ENCODE measurements at regions not wholly inside any gene's neighbourhood (a gene's known extent, or its start where the extent isn't known, plus 50 kb on each side); places are given as distances from the start of the nearest gene placed in this dataset.

DNA sequence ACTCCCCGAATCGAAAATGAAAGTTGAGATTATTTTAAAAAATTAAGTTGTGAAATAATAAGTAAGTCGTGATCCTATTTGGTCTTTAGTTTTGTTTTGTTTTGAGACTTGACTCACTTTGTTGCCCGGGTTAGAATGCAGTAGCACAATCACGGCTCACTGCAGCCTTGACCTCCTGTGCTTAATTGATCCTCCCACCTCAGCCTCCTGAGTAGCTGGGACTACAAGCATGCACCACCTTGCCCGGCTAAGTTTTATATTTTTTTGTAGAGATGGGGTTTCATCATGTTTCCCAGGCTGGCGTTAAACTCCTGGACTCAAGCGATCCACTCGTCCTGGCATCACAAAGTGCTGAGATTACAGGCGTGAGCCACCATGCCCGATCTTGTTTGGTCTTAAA, 326.2 kb downstream of the MYCN start:
- no peak for TF ChIP-seq ZFP3 (tag by site-specific recombination; IDR thresholded peaks at IDR 0.05; ENCODE audit: low read depth)
- TF ChIP-seq, protein P1, sequence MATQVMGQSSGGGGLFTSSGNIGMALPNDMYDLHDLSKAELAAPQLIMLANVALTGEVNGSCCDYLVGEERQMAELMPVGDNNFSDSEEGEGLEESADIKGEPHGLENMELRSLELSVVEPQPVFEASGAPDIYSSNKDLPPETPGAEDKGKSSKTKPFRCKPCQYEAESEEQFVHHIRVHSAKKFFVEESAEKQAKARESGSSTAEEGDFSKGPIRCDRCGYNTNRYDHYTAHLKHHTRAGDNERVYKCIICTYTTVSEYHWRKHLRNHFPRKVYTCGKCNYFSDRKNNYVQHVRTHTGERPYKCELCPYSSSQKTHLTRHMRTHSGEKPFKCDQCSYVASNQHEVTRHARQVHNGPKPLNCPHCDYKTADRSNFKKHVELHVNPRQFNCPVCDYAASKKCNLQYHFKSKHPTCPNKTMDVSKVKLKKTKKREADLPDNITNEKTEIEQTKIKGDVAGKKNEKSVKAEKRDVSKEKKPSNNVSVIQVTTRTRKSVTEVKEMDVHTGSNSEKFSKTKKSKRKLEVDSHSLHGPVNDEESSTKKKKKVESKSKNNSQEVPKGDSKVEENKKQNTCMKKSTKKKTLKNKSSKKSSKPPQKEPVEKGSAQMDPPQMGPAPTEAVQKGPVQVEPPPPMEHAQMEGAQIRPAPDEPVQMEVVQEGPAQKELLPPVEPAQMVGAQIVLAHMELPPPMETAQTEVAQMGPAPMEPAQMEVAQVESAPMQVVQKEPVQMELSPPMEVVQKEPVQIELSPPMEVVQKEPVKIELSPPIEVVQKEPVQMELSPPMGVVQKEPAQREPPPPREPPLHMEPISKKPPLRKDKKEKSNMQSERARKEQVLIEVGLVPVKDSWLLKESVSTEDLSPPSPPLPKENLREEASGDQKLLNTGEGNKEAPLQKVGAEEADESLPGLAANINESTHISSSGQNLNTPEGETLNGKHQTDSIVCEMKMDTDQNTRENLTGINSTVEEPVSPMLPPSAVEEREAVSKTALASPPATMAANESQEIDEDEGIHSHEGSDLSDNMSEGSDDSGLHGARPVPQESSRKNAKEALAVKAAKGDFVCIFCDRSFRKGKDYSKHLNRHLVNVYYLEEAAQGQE (tag by site-specific recombination; IDR thresholded peaks at IDR 0.05): no peak
- no peak for TF ChIP-seq ZNF169 (tag by site-specific recombination; IDR thresholded peaks at IDR 0.05)
- no peak for TF ChIP-seq ZNF292 (tag by site-specific recombination; IDR thresholded peaks at IDR 0.05; ENCODE audit: borderline replicate concordance, low read depth)
- TF ChIP-seq, protein P2, sequence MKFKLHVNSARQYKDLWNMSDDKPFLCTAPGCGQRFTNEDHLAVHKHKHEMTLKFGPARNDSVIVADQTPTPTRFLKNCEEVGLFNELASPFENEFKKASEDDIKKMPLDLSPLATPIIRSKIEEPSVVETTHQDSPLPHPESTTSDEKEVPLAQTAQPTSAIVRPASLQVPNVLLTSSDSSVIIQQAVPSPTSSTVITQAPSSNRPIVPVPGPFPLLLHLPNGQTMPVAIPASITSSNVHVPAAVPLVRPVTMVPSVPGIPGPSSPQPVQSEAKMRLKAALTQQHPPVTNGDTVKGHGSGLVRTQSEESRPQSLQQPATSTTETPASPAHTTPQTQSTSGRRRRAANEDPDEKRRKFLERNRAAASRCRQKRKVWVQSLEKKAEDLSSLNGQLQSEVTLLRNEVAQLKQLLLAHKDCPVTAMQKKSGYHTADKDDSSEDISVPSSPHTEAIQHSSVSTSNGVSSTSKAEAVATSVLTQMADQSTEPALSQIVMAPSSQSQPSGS (tag by site-specific recombination; IDR thresholded peaks at IDR 0.05; ENCODE audit: low read depth): no peak
- no peak for TF ChIP-seq GFI1B (tag by site-specific recombination; IDR thresholded peaks at IDR 0.05)
